SK-N-SH treated with all-trans-retinoic acid at 6 μM for 48 hours (cell line): ENCODE measurements at regions not wholly inside any gene's neighbourhood (a gene's known extent, or its start where the extent isn't known, plus 50 kb on each side); places are given as distances from the start of the nearest gene placed in this dataset.

ENCODE experiments used
- ATAC-seq: fragments of 200-7000 bp; cut with Tn5 transposase; 3 replicates; pipeline ENCODE4 v1.9.1; 2020; ENCODE audit warnings: mild to moderate bottlenecking, moderate library complexity
- ARNTL ChIP-seq: fragments of 450-650 bp; formaldehyde crosslinking; IDR thresholded peaks from 2 replicates; pipeline ENCODE4 v1.5.0; 2020; ENCODE audit warnings: low read depth, mild to moderate bottlenecking, moderate library complexity, borderline replicate concordance
- BACH2 ChIP-seq: fragments of 250-450 bp; sonication (Bioruptor Pico); IDR thresholded peaks from 2 replicates; pipeline ENCODE4 v1.9.0; 2021; ENCODE audit warnings: mild to moderate bottlenecking, borderline replicate concordance
- CREB5 ChIP-seq: fragments of 250-450 bp; sonication (Bioruptor Pico); IDR thresholded peaks from 2 replicates; pipeline ENCODE4 v1.5.1; 2020; ENCODE audit warnings: low read depth, mild to moderate bottlenecking, moderate library complexity
- CSDC2 ChIP-seq: fragments of 250-450 bp; sonication (Bioruptor Pico); IDR thresholded peaks from 2 replicates; pipeline ENCODE4 v1.5.0; 2020; ENCODE audit warnings: mild to moderate bottlenecking, moderate library complexity
- CSRNP3 ChIP-seq: fragments of 250-450 bp; sonication (Bioruptor Pico); IDR thresholded peaks from 2 replicates; pipeline ENCODE4 v1.5.1; 2021; ENCODE audit warnings: mild to moderate bottlenecking, moderate library complexity
- ESRRG ChIP-seq: fragments of 250-450 bp; sonication (Bioruptor Pico); IDR thresholded peaks from 2 replicates; pipeline ENCODE4 v1.6.1; 2021; ENCODE audit warnings: mild to moderate bottlenecking
- GLIS3 ChIP-seq: fragments of 250-450 bp; sonication (Bioruptor Pico); IDR thresholded peaks from 2 replicates; pipeline ENCODE4 v1.5.0; 2020; ENCODE audit warnings: mild to moderate bottlenecking, moderate library complexity
- ISL1 ChIP-seq: fragments of 250-450 bp; sonication (Bioruptor Pico); IDR thresholded peaks from 2 replicates; pipeline ENCODE4 v2.1.2; 2022; ENCODE audit warnings: mild to moderate bottlenecking, moderate library complexity
- OSR1 ChIP-seq: fragments of 250-450 bp; sonication (Bioruptor Pico); IDR thresholded peaks from 2 replicates; pipeline ENCODE4 v1.8.0; 2022; ENCODE audit warnings: moderate library complexity, mild to moderate bottlenecking, inconsistent platforms
- PATZ1 ChIP-seq: fragments of 250-450 bp; sonication (Bioruptor Pico); IDR thresholded peaks from 2 replicates; pipeline ENCODE4 v1.8.0; 2020; ENCODE audit warnings: mild to moderate bottlenecking, moderate library complexity, borderline replicate concordance
- POU6F1 ChIP-seq: fragments of 250-450 bp; sonication (Bioruptor Pico); IDR thresholded peaks from 2 replicates; pipeline ENCODE4 v1.8.0; 2021; ENCODE audit warnings: low read depth, mild to moderate bottlenecking, moderate library complexity, borderline replicate concordance
- PPARA ChIP-seq: fragments of 250-450 bp; sonication (Bioruptor Pico); IDR thresholded peaks from 2 replicates; pipeline ENCODE4 v1.5.0; 2020; ENCODE audit warnings: mild to moderate bottlenecking, borderline replicate concordance
- RARB ChIP-seq: fragments of 250-450 bp; sonication (Bioruptor Pico); IDR thresholded peaks from 2 replicates; pipeline ENCODE4 v1.8.0; 2021; ENCODE audit warnings: mild to moderate bottlenecking, moderate library complexity
- SNAI2 ChIP-seq: fragments of 250-450 bp; sonication (Bioruptor Pico); IDR thresholded peaks from 2 replicates; pipeline ENCODE4 v1.5.0; 2020; ENCODE audit warnings: mild to moderate bottlenecking, moderate library complexity
- TCF4 ChIP-seq: fragments of 250-450 bp; sonication (Bioruptor Pico); IDR thresholded peaks from 2 replicates; pipeline ENCODE4 v1.8.0; 2021; ENCODE audit warnings: mild to moderate bottlenecking, moderate library complexity, borderline replicate concordance
- TOX ChIP-seq: fragments of 250-450 bp; sonication (Bioruptor Pico); IDR thresholded peaks from 2 replicates; pipeline ENCODE4 v1.8.0; 2021; ENCODE audit warnings: mild to moderate bottlenecking, moderate library complexity, borderline replicate concordance
- TSHZ2 ChIP-seq: fragments of 250-450 bp; sonication (Bioruptor Pico); IDR thresholded peaks from 2 replicates; pipeline ENCODE4 v1.5.0; 2020; ENCODE audit warnings: mild to moderate bottlenecking, moderate library complexity
- ZC3H10 ChIP-seq: fragments of 250-450 bp; sonication (Bioruptor Pico); IDR thresholded peaks from 2 replicates; pipeline ENCODE4 v1.5.1; 2021; ENCODE audit warnings: mild to moderate bottlenecking, moderate library complexity
- ZFP30 ChIP-seq: fragments of 450-650 bp; formaldehyde crosslinking; IDR thresholded peaks from 2 replicates; pipeline ENCODE4 v1.5.0; 2022; ENCODE audit warnings: mild to moderate bottlenecking, moderate library complexity
- ZNF565 ChIP-seq: fragments of 450-650 bp; formaldehyde crosslinking; conservative IDR thresholded peaks from 2 replicates; pipeline ENCODE4 v1.5.0; 2020; ENCODE audit warnings: low read depth, mild to moderate bottlenecking, moderate library complexity
- ZNF70 ChIP-seq: fragments of 450-650 bp; formaldehyde crosslinking; IDR thresholded peaks from 2 replicates; pipeline ENCODE4 v1.5.0; 2020; ENCODE audit warnings: mild to moderate bottlenecking, moderate library complexity
- ZNF8 ChIP-seq: fragments of 450-650 bp; formaldehyde crosslinking; IDR thresholded peaks from 2 replicates; pipeline ENCODE4 v1.5.0; 2020; ENCODE audit warnings: mild to moderate bottlenecking, moderate library complexity

- no peak for ATAC-seq
- TF ChIP-seq CSDC2 (CRISPR knock-in tag) (no peak), TCF4 (CRISPR knock-in tag) (no peak), CSRNP3 (CRISPR knock-in tag) (no peak), ZNF8 (CRISPR knock-in tag) (no peak), ZFP30 (CRISPR knock-in tag) (no peak), ZC3H10 (no peak), POU6F1 (no peak), ZNF70 (no peak), ESRRG (no peak), ISL1 (CRISPR knock-in tag) (no peak), OSR1 (CRISPR knock-in tag) (no peak), BACH2 (no peak), GLIS3 (CRISPR knock-in tag) (no peak), TSHZ2 (CRISPR knock-in tag) (no peak), ZNF565 (no peak), ARNTL (CRISPR knock-in tag) (no peak), TOX (CRISPR knock-in tag) (no peak), PPARA (CRISPR knock-in tag) (no peak), SNAI2 (CRISPR knock-in tag) (no peak)
Measured at GRCh38 chr1:181205901-181206300, 117.4 kb downstream of the IER5 start.

- no peak for ATAC-seq
- TF ChIP-seq ESRRG: no peak
- TF ChIP-seq TOX (CRISPR knock-in tag): no peak
- TF ChIP-seq CSDC2 (CRISPR knock-in tag): no peak
- TF ChIP-seq GLIS3 (CRISPR knock-in tag): no peak
- no peak for TF ChIP-seq POU6F1
- no peak for TF ChIP-seq ZNF565
- no peak for TF ChIP-seq PATZ1 (CRISPR knock-in tag)
- no peak for TF ChIP-seq RARB (CRISPR knock-in tag)
- TF ChIP-seq ZC3H10: no peak
- TF ChIP-seq BACH2: no peak
- TF ChIP-seq TSHZ2 (CRISPR knock-in tag): no peak
- TF ChIP-seq CREB5 (CRISPR knock-in tag): no peak
- TF ChIP-seq ISL1 (CRISPR knock-in tag): no peak
Measured at GRCh38 chr1:181206513-181206912, 118.0 kb downstream of the IER5 start.
